GM19328 (cell line): ENCODE measurements at regions not wholly inside any gene's neighbourhood (a gene's known extent, or its start where the extent isn't known, plus 50 kb on each side); places are given as distances from the start of the nearest gene placed in this dataset.
A peak's percentile ranks its signal among the peaks of the same experiment; 100 is the strongest.
"Not testable (repeated sequence)": the region's sequence is repeated elsewhere in the genome, so short reads cannot be mapped to it uniquely, and the experiment has no call there.

ENCODE experiments used
- ATAC-seq: cut with Tn5 transposase; IDR thresholded peaks from one replicate; pipeline ENCODE4 v1.9.1; 2021; ENCODE audit warnings: mild to moderate bottlenecking, moderate library complexity; ENCODE audit not compliant: unreplicated experiment

DNA sequence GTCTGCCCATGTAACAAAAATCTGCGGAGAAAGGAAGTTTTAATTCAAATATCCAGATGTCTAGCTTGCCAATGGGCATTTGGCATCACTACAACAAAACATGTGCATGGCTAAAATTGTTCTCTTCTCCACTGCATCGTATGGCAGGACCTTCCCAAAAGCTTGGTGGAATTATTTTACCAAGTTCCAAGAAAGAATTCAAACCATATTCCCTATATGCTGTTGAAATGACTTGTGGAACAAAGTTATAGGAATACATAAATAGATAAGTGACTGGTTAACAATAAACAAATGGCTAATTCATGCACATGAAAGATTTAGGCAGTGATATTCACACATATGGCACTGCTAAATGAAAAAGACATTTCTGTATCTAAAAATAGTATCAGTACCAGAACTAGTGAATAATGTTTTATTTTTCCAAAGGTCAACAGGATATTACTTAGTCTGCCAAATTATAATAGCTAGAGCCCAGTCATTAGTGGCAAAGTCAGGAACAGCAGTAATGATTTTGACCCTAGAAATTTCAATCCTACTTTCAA is 425.4 kb upstream of the VRK2 start:
- no peak for ATAC-seq

DNA sequence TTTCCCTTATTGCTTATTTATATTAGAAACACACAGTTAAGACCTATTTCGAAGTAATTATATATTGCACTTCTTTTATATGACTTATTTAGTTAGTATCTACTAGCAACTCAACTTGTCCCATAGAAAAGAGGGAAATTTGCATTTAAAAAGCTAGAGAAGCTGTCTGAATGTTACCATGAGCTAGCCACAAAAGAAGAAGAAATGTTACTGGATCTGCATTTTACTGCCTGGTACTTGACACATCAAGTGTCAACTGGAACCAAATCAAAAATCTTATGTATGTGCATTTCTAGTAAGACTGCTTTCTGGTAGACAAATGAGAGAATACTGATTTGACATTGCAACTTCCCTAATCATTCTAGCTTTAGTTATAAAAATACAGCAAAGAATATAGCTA is 424.6 kb upstream of the VRK2 start:
- no peak for ATAC-seq

DNA sequence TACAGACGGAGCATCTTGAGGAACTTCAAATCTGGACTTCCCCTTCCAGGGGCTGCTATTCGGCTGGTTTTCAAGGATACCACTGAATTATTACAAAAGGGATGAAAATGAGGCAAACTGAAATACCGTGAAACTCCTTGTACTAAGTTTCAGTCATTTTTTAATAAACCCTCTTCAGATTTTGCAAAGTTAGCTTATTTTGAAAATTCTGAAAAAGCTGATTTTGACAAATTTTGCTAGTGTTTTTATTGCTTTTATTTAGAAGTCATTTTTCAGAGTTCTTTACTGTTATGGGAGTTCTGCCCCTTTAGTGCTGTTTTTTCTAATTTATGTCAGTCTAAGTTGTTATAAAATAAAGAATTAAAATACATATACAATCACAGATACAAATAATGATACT is 390.4 kb upstream of the VRK2 start:
- no peak for ATAC-seq

DNA sequence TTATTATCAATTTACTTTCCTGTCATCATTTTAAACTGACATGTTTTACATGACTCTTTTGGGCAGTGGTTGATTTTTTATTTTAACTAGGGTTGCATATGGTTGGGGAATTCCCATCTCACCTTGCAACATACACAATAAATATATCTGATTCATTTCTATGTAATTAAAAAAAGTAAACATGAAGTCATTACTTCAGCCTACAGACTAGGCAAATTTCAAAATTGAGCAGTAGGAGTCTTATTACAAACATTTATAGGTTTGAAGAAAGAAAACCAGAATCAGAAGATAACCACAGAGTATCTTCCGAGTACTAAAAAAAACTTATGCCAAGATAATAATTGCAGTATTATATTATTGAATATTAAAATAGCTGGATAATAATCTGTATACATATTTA is 377.0 kb upstream of the VRK2 start:
- ATAC-seq, result no peak

DNA sequence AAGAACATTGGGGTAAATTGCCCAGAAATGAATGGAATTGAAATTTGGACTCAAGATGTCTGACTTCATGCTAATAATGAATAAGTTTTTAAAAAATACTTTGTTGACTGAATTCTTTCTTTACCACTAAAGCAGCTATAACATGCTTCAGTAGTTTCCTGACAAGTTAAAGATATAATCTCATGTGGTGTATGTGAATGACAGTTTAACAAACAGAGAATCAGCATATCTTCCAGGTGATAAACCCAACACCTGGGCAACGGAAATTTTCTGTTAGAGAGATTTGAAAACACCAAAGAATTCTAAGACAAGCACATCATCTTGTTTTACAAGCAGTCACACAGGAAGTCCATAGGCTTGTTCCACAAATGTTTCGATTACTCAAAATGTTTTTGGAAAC is 372.6 kb upstream of the VRK2 start:
- ATAC-seq, result no peak

DNA sequence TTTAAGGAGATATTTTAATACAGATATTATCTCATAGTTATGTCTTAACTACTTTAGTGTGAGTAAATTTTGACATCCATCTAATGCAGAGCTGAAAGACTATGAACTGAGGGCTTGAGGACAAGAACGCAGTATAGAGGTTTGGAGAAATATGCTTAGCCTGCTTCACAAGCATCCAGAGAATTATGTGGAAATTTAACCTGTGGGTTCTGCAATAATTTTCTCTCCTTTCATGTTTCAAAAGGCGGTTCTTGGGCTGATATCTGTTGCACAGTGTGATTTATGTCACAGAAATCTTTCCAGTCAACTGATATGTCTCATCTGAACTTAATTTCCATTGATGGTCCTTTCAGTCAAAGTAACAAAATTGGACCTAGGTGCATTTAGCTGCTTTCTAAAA is 371.9 kb upstream of the VRK2 start:
- no peak for ATAC-seq

DNA sequence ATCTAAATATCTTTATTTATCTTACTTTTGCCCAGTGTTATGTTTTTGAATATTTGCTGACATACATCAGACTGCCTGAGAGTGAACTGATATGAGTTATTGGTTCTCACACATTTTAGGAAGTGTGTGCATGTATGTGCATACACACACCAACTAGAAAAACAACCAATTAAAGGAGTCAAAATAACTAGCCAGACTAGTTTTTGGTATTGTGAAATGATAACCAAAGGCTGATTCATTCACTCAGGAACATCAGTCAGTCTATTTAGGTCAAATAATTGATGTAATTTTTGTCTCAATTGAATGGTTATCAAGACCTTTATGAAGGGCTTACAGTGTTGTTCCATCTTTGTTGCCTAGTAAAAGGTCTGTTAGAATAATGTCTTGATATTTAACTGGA is 369.3 kb upstream of the VRK2 start:
- ATAC-seq, result no peak

DNA sequence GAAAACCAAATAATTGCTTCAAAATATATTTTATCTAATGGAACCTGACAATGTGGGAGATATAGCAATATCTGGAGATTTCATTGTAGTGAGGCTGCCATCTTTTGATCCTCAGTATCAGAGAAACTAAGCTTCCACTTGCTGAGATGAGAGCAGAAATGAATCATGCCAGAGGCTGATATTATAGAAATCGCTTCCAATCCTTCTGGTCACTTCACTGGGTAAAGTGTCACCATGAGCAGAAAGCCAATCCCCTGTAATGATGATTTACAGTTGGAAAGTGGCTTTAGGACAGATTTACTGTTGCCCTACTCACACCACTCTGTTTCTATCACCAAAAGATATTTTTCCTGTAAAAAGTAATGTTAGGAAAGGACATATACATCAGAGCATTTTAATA is 365.0 kb upstream of the VRK2 start:
- ATAC-seq, result no peak

DNA sequence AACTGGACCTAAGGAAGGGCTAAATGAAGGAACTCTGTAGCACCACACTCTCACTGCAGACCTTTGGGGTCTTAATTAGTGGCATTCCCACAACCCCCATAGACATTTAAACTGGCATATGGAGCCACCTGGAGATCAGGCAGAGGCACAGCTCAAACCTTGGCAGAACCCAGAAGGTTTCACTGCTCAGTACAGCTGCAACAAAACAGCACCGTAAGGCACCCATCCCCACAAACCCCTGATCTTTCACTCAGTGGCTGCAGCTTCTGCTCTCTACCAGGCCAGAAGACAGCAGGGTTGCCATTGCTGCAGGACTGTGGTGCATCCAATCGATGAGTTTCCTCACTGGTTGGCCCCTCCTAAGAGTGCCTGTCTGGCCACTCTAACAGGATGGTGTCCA is 361.6 kb upstream of the VRK2 start:
- ATAC-seq, result no peak

DNA sequence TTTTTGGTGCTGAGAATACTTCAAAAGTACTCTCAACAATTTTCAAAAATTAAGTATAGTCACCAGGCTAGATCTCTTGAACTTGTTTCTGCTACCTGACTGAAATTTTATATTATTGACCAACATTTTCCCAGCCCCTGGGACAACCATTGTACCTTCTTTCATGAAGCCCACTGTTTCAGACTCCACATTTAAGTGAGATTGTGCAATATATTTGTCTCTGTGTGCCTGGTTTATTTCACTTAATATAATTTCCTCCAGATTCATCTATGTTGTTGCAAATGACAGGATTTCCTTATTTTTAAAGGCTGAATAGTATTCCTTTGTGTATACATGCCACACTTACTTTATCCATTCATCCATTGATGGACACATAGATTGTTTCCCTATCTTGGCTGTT is 354.2 kb upstream of the VRK2 start:
- ATAC-seq, result no peak

DNA sequence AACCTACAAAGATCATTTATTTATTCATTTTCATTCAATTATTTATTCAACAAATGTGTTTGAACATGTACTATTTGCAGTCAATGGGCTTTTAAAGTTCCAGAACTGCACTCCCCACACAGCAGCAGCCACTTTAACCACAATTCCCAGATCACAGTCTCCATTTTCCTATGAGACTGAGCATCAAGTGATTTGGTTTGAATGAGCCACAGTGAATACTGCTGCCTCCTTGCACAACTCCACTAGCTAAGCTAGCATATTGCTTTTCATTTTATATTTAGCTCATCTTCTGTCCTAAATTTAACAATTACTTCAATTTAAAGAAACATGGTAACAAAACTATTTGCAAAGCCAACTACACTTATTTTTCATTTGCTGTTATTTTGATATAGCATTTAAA is 353.4 kb upstream of the VRK2 start:
- no peak for ATAC-seq

DNA sequence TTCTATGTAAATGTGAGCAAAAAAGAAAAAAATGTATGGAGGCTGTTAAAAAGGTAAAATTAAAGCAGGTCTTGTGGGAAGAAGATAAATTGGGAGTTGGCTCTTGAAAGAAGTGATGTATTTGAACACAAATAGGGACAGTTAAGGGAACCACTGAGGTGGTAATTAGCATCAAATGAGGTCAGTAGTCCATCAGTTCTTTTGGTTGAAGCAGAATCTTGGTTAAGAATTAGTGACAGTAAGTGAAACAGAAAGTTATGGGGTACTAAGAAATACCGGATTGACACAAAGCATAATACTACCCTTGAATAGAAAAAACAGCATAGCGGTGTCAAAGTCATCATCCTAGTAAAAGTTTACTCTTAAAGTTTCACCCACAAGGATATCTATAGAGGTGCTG is 352.6 kb upstream of the VRK2 start:
- ATAC-seq, result no peak

DNA sequence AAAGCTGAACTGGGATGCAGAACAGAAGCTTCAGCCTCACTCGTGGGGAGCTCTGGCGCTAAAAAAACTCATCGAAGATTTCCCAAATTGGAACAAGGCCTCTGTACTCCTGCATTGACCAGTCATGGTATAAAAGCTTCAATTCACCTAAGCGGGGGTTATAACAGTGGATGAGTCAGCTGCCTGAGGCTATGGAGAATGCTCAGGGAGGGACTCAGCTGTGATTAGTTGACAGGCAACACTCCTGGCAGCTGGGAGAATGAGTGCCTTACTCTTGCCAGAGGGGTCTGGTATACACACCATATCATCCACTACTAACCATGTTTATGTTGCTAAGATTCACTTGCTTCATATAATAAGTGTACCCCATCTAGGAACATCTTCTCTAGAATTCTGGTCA is 350.6 kb upstream of the VRK2 start:
- ATAC-seq, result no peak

DNA sequence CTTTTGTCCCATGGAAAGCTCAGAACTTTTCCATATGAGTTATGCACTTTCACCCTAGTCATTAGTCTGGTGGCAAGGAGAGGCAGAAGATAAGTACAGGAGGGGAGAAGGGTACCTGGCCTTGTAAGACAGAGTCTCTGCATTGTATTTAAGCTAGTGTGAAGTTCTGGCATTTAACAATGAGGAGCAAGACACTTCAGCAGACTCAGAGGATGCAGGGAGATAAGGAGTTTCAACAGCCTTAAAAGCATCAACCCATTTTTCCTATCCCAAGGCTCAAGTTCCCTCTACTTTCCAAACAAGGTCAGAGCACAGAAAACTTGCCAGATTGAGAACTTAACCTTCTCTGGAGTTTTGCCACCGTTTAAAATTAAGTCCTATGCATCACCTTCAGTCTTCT is 348.2 kb upstream of the VRK2 start:
- no peak for ATAC-seq

DNA sequence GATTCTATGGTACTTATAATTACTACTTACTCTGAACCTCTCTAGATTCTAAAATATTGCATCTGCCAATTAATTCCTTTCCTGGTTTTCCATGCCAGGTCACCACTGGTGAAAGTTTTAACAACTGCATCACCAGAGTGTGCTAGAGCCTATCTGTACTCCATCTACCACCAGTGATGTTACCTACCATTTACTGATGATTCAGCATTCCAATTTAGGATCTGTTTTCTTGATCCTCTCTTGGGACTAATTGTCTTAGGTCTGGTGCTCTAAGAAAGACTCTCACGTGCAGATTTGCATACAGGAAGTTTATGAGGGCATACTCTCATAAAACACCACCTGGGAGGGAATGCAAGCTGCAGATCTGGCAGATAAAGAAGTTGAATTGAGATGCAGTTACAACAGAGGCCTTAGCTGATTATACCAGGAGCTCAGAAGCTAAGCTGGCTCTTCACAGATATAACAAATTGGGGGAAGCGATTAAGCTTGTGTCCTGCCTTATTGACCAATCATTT is 347.6 kb upstream of the VRK2 start:
- no peak for ATAC-seq

DNA sequence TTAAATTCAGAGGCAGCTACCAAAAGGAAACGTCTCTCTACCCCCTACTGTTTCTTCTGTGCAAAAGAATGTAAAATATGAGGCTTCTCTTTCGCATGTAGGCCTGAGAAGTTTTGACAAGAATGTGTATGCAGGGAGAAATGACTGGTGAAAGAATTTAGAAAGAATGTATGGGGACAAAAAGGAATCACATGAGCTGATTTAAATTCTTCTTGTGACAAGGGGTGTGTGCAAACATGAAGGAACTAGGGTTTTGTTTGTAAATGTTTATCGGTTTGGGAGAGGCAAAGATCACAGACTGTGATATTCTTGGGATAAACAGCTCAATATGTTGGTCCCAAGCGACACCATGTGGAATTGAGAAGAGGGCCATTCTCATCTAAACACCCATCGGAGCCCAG is 345.2 kb upstream of the VRK2 start:
- ATAC-seq, result no peak

DNA sequence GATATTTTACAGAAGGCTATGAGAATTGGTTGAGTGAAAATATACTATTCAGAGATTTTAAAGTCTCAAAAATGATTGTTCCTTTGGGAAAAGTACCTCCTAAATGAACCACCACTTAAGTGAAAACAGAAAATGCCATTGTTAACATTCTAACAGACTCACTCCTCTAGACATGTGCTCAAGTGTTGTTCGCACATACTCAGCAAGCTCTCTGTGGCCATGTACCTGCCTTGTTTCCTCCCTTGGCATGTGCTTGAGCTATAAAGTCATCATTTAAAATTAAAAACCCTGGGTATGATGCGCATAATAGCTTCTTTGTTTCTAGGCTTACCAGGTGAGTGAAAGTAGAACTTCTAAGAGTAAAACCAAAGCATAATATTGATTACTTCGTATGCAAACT is 343.2 kb upstream of the VRK2 start:
- ATAC-seq, result no peak

DNA sequence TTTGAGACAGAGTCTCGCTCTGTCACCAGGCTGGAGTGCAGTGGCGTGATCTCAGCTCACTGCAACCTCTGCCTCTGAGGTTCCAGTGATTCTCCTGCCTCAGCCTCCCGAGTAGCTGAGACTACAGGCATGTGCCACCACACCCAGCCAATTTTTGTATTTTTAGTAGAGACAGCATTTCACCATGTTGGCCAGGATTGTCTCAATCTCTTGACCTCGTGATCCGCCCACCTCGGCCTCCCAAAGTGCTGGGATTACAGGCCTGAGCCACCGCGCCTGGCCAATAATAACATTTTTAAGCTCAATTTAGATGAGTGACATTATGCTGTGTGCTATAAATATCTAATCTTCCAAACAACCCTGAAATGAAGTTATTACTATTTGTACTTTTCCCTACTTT is 338.8 kb upstream of the VRK2 start:
- not testable (repeated sequence) for ATAC-seq

DNA sequence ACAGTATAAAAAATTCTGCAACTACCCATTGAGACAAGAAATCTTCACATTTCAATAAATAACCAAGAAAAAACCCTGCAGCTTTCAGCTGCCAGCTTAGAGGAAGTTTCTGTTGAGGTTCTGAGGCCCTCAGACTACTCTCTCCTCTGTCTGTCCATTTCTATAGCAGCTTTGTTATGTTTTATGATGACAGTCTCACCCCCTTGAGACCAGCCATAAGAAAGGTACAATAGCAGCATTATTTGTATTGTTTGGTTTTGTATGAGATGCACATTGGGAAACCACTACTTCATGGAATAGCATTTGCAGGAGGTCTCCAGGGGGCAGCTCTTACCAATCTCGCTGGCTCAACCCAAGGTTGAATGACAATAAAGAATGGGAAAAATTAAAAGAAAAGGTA is 334.6 kb upstream of the VRK2 start:
- no peak for ATAC-seq

DNA sequence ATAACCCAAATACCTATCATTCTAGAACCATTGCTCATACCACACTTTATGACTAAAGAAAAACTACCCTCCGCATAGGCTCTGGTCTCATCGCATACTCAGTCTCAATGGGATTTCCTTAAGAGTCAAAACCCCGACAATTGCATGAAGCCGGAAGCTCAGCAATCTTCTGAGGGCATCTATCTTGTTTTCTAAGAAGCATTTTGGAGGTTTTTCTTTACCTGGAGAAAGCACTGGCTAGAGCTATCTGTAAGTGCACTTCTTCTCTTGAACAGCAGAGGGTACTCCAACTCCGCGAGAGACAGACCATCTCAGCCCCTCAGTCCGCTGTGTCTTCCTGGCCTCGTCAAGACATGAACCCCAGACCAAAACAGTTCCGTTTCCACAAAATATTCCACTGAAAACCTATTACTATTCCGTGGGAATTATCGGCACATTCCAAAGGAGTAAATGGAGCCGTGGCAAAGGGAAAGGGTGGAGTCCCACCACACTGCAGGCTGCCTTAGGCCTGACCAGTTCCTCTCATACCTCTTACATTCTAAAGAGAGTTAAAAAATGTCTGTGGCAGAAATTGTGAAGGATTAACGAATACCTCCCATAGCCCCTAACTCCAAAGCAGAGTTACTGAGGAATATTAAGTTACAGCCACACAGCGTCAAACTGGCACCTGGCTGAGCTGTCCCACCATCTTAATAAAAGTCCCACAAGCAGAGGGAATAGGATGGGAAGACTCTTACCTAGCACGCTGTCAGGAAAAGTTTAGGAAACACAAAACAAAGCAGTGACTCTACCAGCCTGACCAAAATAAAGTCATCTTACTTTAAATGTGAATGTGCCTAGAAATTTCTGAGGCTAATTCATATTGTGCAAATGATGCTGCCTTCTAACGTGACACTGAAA is 325.6 kb upstream of the VRK2 start:
- peak; percentile 95 for ATAC-seq

DNA sequence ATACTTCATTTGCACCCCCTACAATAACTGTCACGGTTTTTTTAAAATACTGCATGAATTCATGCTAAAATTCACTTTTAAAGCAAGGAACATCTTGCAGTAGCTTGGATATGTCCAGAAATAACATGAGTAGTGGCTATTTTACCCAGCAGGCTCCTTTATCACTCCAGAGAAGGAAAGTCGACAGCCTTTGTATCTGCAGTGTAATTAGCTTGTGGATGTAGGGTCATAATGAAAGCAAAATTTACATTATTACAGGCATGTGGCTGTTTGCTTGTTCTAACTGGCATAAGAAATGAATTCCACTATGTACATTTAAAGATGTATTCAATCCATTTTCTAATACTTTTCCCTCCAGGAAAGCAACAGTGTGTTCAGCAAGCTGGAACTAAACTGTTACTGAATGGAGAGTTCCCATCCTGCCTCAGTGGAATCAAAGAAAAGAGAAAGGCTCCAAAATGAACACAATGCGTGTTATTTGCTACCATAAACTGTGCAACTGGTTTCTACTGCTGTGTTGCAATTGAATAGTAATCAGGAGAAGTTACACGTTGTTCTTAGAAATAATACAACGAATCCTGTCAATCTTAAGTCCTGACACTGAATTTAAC is 321.2 kb upstream of the VRK2 start:
- ATAC-seq, result no peak

DNA sequence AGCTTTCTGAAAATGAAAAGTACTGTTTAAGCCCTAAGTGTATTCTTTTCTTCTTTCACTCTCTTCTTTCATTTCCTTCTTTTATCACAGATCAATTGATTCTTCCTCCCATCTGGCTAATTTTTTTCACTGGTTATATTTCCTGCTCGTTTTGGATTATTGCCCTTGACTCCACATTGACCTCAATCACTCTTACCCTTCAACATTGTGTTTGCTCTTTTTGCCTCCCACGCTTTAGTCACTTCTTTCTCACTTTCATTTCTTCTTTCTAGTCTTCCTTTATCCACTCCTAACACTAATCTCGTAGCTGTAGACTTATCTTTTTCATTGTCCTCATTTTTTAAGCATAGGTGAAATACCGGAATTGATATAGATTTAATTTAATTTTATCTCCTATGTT is 320.3 kb upstream of the VRK2 start:
- ATAC-seq, result no peak
